Spleen (tissue), 7 donors: ENCODE measurements at regions not wholly inside any gene's neighbourhood (a gene's known extent, or its start where the extent isn't known, plus 50 kb on each side); places are given as distances from the start of the nearest gene placed in this dataset.

Experiments
- POLR2A ChIP-seq, 3 donors: fragments of 450-650 bp; IDR thresholded peaks; one replicate each; pipeline ENCODE4 v1.5.1; 2017; ENCODE audit warnings: antibody characterized with exemption in 3 of 3, mild to moderate bottlenecking in 1 of 3
- POLR2AphosphoS5 ChIP-seq, 3 donors: sonication (generic); formaldehyde crosslinking; IDR thresholded peaks; one replicate each; pipeline ENCODE4 v1.5.1; 2017; ENCODE audit warnings: antibody characterized with exemption in 3 of 3
- TF ChIP-seq, protein P1 (sequence below), 11 experiments: fragments of 200-600 bp in 7 of 11; fragments of 450-650 bp in 4 of 11; sonication (generic) in 4 of 11; IDR thresholded peaks in 8 of 11; conservative IDR thresholded peaks in 3 of 11; 1 replicate in 7 of 11; 2 replicates in 4 of 11; pipeline versions ENCODE4 v1.4.0 to v1.8.0; 2016 to 2021; ENCODE audit warnings: antibody characterized with exemption in 11 of 11, inconsistent platforms in 4 of 11, mild to moderate bottlenecking in 1 of 11
- donor health status: DM: no; HTN: no; CAD: no; lungs with moderate emphysema.
- donor health status: DM: no; HTN: no; CAD: no.
- donor health status: DM: no; HTN: no; CAD: no.

DNA sequence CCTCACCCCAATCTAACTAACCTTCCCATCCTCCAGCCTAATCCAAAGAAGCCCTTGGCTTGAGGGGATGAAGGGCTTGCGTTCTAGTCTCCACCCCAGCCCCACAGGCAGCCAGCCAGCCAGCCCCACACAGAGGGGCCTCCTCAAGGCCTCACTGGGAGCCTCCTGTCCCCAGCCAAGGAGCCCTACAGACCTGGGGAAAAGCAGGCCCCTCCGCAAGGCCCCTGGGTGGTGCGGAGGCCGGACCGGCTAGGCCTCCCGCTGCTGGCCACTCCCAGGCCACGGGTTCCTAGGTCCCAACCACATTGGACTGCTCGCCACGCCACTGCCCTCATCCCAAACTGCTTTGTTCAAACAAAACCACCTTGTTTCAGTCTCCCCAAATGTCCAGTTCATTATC is 78.0 kb downstream of the ZIC5 start:
- TF ChIP-seq POLR2A (IDR thresholded peaks at IDR 0.05) (no peak), POLR2AphosphoS5 (IDR thresholded peaks at IDR 0.05) (no peak)
- TF ChIP-seq, protein P1, sequence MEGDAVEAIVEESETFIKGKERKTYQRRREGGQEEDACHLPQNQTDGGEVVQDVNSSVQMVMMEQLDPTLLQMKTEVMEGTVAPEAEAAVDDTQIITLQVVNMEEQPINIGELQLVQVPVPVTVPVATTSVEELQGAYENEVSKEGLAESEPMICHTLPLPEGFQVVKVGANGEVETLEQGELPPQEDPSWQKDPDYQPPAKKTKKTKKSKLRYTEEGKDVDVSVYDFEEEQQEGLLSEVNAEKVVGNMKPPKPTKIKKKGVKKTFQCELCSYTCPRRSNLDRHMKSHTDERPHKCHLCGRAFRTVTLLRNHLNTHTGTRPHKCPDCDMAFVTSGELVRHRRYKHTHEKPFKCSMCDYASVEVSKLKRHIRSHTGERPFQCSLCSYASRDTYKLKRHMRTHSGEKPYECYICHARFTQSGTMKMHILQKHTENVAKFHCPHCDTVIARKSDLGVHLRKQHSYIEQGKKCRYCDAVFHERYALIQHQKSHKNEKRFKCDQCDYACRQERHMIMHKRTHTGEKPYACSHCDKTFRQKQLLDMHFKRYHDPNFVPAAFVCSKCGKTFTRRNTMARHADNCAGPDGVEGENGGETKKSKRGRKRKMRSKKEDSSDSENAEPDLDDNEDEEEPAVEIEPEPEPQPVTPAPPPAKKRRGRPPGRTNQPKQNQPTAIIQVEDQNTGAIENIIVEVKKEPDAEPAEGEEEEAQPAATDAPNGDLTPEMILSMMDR (IDR thresholded peaks at IDR 0.05 in 8 of 11, conservative IDR thresholded peaks at IDR 0.05 in 3 of 11): no peak
